ENCODE measurements at regions not wholly inside any gene's neighbourhood (a gene's known extent, or its start where the extent isn't known, plus 50 kb on each side); places are given as distances from the start of the nearest gene placed in this dataset.

- DNase-seq, result no peak
Observed at GRCh38 chr14:71449316-71450055, 482.7 kb upstream of the RGS6 start.

GRCh38 chr14:71451501-71451900, 480.7 kb upstream of the RGS6 start:
- Histone ChIP-seq H3K4me1 (peaks cover 0 to 9% (median 0%) of the 10 kb centered on the region in 4 donors), H3K27ac (no peak overlapping the region), H3K4me3 (no peak overlapping the region), H3K27me3 (no peaks in the 10 kb centered on the region), H3K9me3 (no peaks in the 10 kb centered on the region), H3K36me3 (no peaks in the 10 kb centered on the region)
- WGBS (ENCODE audit: insufficient coverage, low coverage, low lambda C conversion rate, missing lambda C conversion rate), result 94% methylated on average over 3 of the region's 3 CpGs
- no peak for DNase-seq
- intact Hi-C loops (cut with DNase I), result no loop called here
- TF ChIP-seq POLR2A (IDR thresholded peaks at IDR 0.05) (no peak), CTCF (IDR thresholded peaks at IDR 0.05) (no peak)
- ATAC-seq, result no peak

More at GRCh38 chr14:71449316-71450055, 482.7 kb upstream of the RGS6 start:
- WGBS (ENCODE audit: insufficient coverage, low coverage, low lambda C conversion rate, missing lambda C conversion rate), result 87% methylated on average over 4 of the region's 4 CpGs
- no peak for ATAC-seq
- Histone ChIP-seq H3K27ac (no peak overlapping the region), H3K4me1 (peaks cover 0 to 2% (median 0%) of the 10 kb centered on the region in 4 donors), H3K36me3 (no peaks in the 10 kb centered on the region), H3K27me3 (no peaks in the 10 kb centered on the region), H3K4me3 (no peak overlapping the region), H3K9me3 (no peaks in the 10 kb centered on the region)
- intact Hi-C loops (cut with DNase I), result no loop called here
- TF ChIP-seq CTCF (IDR thresholded peaks at IDR 0.05), result no peak
- TF ChIP-seq POLR2A (IDR thresholded peaks at IDR 0.05), result no peak

- Histone ChIP-seq H3K27me3 (no peaks in the 10 kb centered on the region), H3K36me3 (no peaks in the 10 kb centered on the region), H3K27ac (no peak overlapping the region), H3K9me3 (no peaks in the 10 kb centered on the region), H3K4me3 (no peak overlapping the region), H3K4me1 (peaks cover 0 to 9% (median 0%) of the 10 kb centered on the region in 4 donors)
- 100% methylated on average over 1 of the region's 1 CpG for WGBS (ENCODE audit: insufficient coverage, low coverage, low lambda C conversion rate, missing lambda C conversion rate)
- intact Hi-C loops (cut with DNase I), result no loop called here
- no peak for ATAC-seq
- TF ChIP-seq POLR2A (IDR thresholded peaks at IDR 0.05), result no peak
- TF ChIP-seq CTCF (IDR thresholded peaks at IDR 0.05), result no peak
- no peak for DNase-seq
Observed at GRCh38 chr14:71452539-71452938, 479.7 kb upstream of the RGS6 start.

- Histone ChIP-seq H3K9me3 (no peaks in the 10 kb centered on the region), H3K36me3 (no peaks in the 10 kb centered on the region), H3K27ac (no peak overlapping the region), H3K4me3 (no peak overlapping the region), H3K27me3 (no peaks in the 10 kb centered on the region), H3K4me1 (peaks cover 0 to 9% (median 0%) of the 10 kb centered on the region in 4 donors)
- no peak for TF ChIP-seq CTCF (IDR thresholded peaks at IDR 0.05)
- no peak for TF ChIP-seq POLR2A (IDR thresholded peaks at IDR 0.05)
- ATAC-seq (no peak), DNase-seq (no peak)
- intact Hi-C loops (cut with DNase I), result no loop called here
- WGBS (ENCODE audit: insufficient coverage, low coverage, low lambda C conversion rate, missing lambda C conversion rate), result 89% methylated on average over 3 of the region's 3 CpGs
Observed at GRCh38 chr14:71452987-71453386, 479.2 kb upstream of the RGS6 start.

Measured in right lobe of liver (tissue), 6 donors.